GM19372 (cell line): ENCODE measurements at regions not wholly inside any gene's neighbourhood (a gene's known extent, or its start where the extent isn't known, plus 50 kb on each side); places are given as distances from the start of the nearest gene placed in this dataset.
"Not testable (repeated sequence)": the region's sequence is repeated elsewhere in the genome, so short reads cannot be mapped to it uniquely, and the experiment has no call there.

Experiments used
- ATAC-seq: cut with Tn5 transposase; IDR thresholded peaks from one replicate; pipeline ENCODE4 v1.9.1; 2021; ENCODE audit warnings: mild to moderate bottlenecking, low read depth, moderate library complexity; ENCODE audit not compliant: unreplicated experiment

- ATAC-seq: no peak
These were observed 250.8 kb downstream of the ENC1 start for GRCh38 chr5:74389531-74390305.

- not testable (repeated sequence) for ATAC-seq
These were observed 252.1 kb downstream of the ENC1 start for GRCh38 chr5:74388411-74388810.

GRCh38 chr5:74386571-74387334, 253.8 kb downstream of the ENC1 start:
- no peak for ATAC-seq

- no peak for ATAC-seq
These were observed 255.7 kb downstream of the ENC1 start for GRCh38 chr5:74384851-74385250.

- no peak for ATAC-seq
These were observed 257.4 kb downstream of the ENC1 start for GRCh38 chr5:74382987-74383593.

GRCh38 chr5:74382123-74382855, 258.2 kb downstream of the ENC1 start:
- ATAC-seq: no peak

GRCh38 chr5:74380193-74380592, 260.3 kb downstream of the ENC1 start:
- ATAC-seq: no peak

- no peak for ATAC-seq
These were observed 262.1 kb downstream of the ENC1 start for GRCh38 chr5:74378464-74378863.

GRCh38 chr5:74376187-74376586, 264.3 kb downstream of the ENC1 start:
- no peak for ATAC-seq

GRCh38 chr5:74375271-74375670, 265.3 kb downstream of the ENC1 start:
- no peak for ATAC-seq

- ATAC-seq: no peak
These were observed 265.9 kb downstream of the ENC1 start for GRCh38 chr5:74374656-74375055.

- ATAC-seq: no peak
These were observed 267.5 kb downstream of the ENC1 start for GRCh38 chr5:74373076-74373475.

- ATAC-seq: no peak
These were observed 267.9 kb downstream of the ENC1 start for GRCh38 chr5:74372502-74373064.

- ATAC-seq: no peak
These were observed 268.5 kb downstream of the ENC1 start for GRCh38 chr5:74372051-74372450.

GRCh38 chr5:74371621-74372020, 268.9 kb downstream of the ENC1 start:
- no peak for ATAC-seq

GRCh38 chr5:74370168-74370567, 270.4 kb downstream of the ENC1 start:
- no peak for ATAC-seq

- no peak for ATAC-seq
These were observed 271.4 kb downstream of the ENC1 start for GRCh38 chr5:74369173-74369572.

- no peak for ATAC-seq
These were observed 272.6 kb downstream of the ENC1 start for GRCh38 chr5:74367934-74368333.

- no peak for ATAC-seq
These were observed 273.2 kb downstream of the ENC1 start for GRCh38 chr5:74367241-74367733.

- no peak for ATAC-seq
These were observed 274.8 kb downstream of the ENC1 start for GRCh38 chr5:74365723-74366122.
